Skeletal muscle satellite cell (primary cell): ENCODE measurements at regions not wholly inside any gene's neighbourhood (a gene's known extent, or its start where the extent isn't known, plus 50 kb on each side); places are given as distances from the start of the nearest gene placed in this dataset.
A peak's percentile ranks its signal among the peaks of the same experiment; 100 is the strongest.

Experiments
- H3K27me3 ChIP-seq: 2 replicates; pipeline ENCODE4 v1.7.0; 2013; ENCODE audit warnings: low read length; ENCODE audit not compliant: control insufficient read depth, insufficient read depth
- H3K36me3 ChIP-seq: 2 replicates; pipeline ENCODE4 v1.7.0; 2013; ENCODE audit warnings: mild to moderate bottlenecking, control low read depth, low read length; ENCODE audit not compliant: insufficient read depth
- H3K4me1 ChIP-seq: 2 replicates; pipeline ENCODE4 v1.7.0; 2013; ENCODE audit warnings: low read length; ENCODE audit not compliant: control insufficient read depth, insufficient read depth
- H3K4me2 ChIP-seq: 2 replicates; pipeline ENCODE4 v1.7.0; 2013; ENCODE audit warnings: mild to moderate bottlenecking, low read length
- H3K4me3 ChIP-seq: 2 replicates; pipeline ENCODE4 v1.7.0; 2013; ENCODE audit warnings: low read length
- H3K9ac ChIP-seq: 2 replicates; pipeline ENCODE4 v1.7.0; 2013; ENCODE audit warnings: mild to moderate bottlenecking, low read depth, low read length, moderate library complexity
- H3K9me3 ChIP-seq: replicated peaks from 2 replicates; pipeline ENCODE4 v1.7.0; 2013; ENCODE audit warnings: mild to moderate bottlenecking, control low read depth, low read length

DNA sequence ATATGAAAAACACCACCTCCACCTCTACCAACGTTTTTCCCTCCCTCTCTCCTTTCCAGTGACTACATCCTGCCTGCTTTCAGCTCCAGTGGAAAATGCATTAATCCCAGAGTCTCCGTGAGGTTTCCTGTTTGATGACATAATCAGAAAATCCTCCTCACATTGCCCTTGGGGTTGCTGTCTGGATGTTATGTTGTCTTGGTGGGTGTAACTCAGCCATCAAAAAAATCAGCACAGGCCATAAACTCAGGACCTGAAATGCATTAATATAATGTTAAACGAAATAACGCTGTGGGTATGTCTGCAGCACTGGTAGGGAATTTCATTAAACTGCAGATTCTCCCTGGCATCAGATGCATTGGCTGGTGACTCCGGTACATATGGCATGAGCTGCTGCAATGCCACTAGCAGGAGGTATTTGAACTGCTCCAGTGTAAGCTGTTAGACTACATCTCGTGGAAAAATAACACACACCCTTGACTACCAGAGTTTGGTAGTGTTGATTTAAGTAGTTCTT is 297.8 kb downstream of the PRL start:
- H3K4me3 ChIP-seq, result no peak overlapping the region
- no peaks in the 10 kb centered on the region for H3K9me3 ChIP-seq
- H3K27me3 ChIP-seq, result no peaks in the 10 kb centered on the region
- peak overlapping the region; percentile 62 for H3K4me2 ChIP-seq
- no peak overlapping the region for H3K9ac ChIP-seq
- no peaks in the 10 kb centered on the region for H3K36me3 ChIP-seq
- peaks cover 21% of the 10 kb centered on the region for H3K4me1 ChIP-seq

DNA sequence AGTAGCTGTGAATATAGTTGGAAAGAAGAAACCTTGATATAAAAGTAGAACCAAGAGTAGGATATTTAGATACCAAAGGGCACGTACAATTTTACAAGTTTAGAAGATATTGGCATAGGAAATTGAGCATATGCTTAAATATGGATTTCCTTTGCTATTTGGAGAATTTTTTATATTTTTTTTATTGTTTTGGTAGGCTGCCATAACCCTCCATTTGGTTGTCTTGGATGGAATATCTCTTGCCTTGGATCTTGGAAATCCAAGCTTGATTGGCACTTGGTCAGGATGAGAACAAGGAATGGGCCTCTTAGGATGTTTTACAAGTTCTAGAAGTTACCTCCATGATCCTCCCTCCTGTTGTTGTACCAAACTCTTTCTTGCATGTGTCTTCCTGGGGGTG is 297.1 kb downstream of the PRL start:
- Histone ChIP-seq H3K4me1 (peaks cover 21% of the 10 kb centered on the region), H3K36me3 (no peaks in the 10 kb centered on the region), H3K4me2 (no peak overlapping the region), H3K9me3 (no peaks in the 10 kb centered on the region), H3K27me3 (no peaks in the 10 kb centered on the region), H3K4me3 (no peak overlapping the region), H3K9ac (no peak overlapping the region)

DNA sequence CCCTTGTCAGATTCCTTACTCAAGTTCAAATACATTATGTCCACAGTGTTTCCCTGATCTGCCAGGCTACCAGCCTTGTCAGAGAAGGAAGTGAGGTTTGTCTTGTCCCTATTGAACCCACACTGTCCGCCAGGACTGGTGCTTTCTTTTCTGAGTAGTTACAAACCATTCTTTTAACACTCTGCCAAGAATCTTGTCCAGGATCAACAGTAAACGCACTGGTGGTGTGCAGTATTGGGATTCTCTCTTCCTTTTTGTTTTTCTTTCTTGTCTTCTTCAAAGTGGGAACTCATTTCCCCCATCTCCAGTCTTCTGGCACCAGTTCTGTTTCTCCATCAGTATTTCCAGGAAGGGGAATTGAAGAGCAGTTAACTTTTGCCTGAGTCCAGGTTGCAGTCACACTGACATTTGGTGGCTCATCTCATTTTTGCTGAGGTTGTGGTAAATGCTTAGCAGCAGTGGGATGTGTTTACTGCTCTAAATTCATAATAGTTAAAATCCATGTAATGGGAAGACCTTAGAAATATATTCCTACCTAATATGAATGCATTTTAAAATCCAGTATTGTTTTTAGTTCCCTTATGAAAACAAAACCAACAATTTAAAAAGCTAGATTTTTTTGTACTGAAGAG is 295.3 kb downstream of the PRL start:
- no peak overlapping the region for H3K9ac ChIP-seq
- H3K9me3 ChIP-seq, result no peaks in the 10 kb centered on the region
- no peak overlapping the region for H3K4me3 ChIP-seq
- H3K4me2 ChIP-seq, result no peak overlapping the region
- peaks cover 21% of the 10 kb centered on the region for H3K4me1 ChIP-seq
- no peaks in the 10 kb centered on the region for H3K36me3 ChIP-seq
- H3K27me3 ChIP-seq, result no peaks in the 10 kb centered on the region

GRCh38 chr6:22003287-22003686 is 293.5 kb downstream of the PRL start:
- no peaks in the 10 kb centered on the region for H3K9me3 ChIP-seq
- no peaks in the 10 kb centered on the region for H3K27me3 ChIP-seq
- peaks cover 12% of the 10 kb centered on the region for H3K4me1 ChIP-seq
- no peaks in the 10 kb centered on the region for H3K36me3 ChIP-seq
- H3K4me3 ChIP-seq, result no peak overlapping the region
- H3K9ac ChIP-seq, result no peak overlapping the region
- no peak overlapping the region for H3K4me2 ChIP-seq

GRCh38 chr6:22006795-22007194 is 290.0 kb downstream of the PRL start:
- Histone ChIP-seq H3K4me2 (no peak overlapping the region), H3K4me1 (no peaks in the 10 kb centered on the region), H3K9ac (no peak overlapping the region), H3K27me3 (no peaks in the 10 kb centered on the region), H3K4me3 (no peak overlapping the region), H3K36me3 (no peaks in the 10 kb centered on the region), H3K9me3 (no peaks in the 10 kb centered on the region)

- no peaks in the 10 kb centered on the region for H3K4me1 ChIP-seq
- no peaks in the 10 kb centered on the region for H3K36me3 ChIP-seq
- H3K4me2 ChIP-seq, result no peak overlapping the region
- no peak overlapping the region for H3K9ac ChIP-seq
- H3K9me3 ChIP-seq, result no peaks in the 10 kb centered on the region
- no peak overlapping the region for H3K4me3 ChIP-seq
- H3K27me3 ChIP-seq, result no peaks in the 10 kb centered on the region
These were observed 289.4 kb downstream of the PRL start for GRCh38 chr6:22007469-22007868.

DNA sequence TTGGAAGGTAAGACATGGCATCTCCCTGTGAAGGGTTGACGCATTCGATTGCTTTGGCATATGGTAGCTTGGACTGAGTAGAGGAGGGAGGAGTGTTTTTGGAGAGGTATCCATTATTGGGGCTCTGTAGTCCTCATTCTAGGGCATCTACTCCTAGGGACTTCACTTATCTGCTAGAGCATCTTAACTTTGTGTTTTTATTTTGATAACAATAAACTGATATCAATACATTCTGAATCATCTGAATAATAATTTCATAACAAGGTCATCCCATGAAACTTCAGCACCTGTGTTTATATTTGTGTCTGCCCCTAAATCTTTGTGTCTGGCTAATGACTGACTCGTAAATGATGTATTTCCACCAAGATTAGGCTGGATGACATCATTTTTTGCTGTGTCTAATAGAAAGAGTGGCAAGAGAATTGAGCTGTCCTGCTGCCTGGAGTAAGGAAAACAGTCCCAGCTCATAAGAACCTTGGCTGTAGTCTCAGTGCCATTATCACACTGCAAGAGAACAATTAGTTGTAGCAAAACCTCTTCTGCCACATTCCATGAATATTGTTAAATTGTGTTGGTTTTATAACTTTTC is 288.5 kb downstream of the PRL start:
- Histone ChIP-seq H3K36me3 (no peaks in the 10 kb centered on the region), H3K4me2 (no peak overlapping the region), H3K9ac (no peak overlapping the region), H3K27me3 (no peaks in the 10 kb centered on the region), H3K9me3 (no peaks in the 10 kb centered on the region), H3K4me3 (no peak overlapping the region), H3K4me1 (no peaks in the 10 kb centered on the region)

DNA sequence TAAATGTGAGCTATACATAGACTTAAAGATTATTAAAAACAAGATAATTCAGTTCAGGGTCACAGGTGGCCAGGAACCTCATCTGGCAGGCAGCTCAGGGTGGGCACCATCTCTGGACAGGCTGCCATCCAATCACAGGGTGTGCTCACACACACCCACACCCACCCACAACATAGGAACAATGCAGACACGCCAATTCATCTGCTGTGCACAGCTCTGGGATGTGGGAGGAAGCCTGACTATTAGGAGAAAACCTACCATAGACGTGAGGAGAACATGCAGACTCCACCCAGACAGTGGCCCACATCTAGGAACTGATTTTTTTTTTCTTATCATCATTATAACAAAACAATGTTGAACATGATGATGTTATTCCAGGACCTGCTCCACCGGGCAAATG is 286.7 kb downstream of the PRL start:
- no peaks in the 10 kb centered on the region for H3K27me3 ChIP-seq
- H3K9me3 ChIP-seq, result no peaks in the 10 kb centered on the region
- no peak overlapping the region for H3K9ac ChIP-seq
- H3K4me2 ChIP-seq, result no peak overlapping the region
- H3K36me3 ChIP-seq, result no peaks in the 10 kb centered on the region
- H3K4me3 ChIP-seq, result no peak overlapping the region
- no peaks in the 10 kb centered on the region for H3K4me1 ChIP-seq

- H3K4me1 ChIP-seq, result no peaks in the 10 kb centered on the region
- no peaks in the 10 kb centered on the region for H3K36me3 ChIP-seq
- no peak overlapping the region for H3K4me3 ChIP-seq
- no peaks in the 10 kb centered on the region for H3K9me3 ChIP-seq
- no peaks in the 10 kb centered on the region for H3K27me3 ChIP-seq
- H3K9ac ChIP-seq, result no peak overlapping the region
- no peak overlapping the region for H3K4me2 ChIP-seq
These were observed 281.6 kb downstream of the PRL start for GRCh38 chr6:22015216-22015615.

- H3K4me3 ChIP-seq, result no peak overlapping the region
- no peaks in the 10 kb centered on the region for H3K36me3 ChIP-seq
- H3K27me3 ChIP-seq, result no peaks in the 10 kb centered on the region
- no peak overlapping the region for H3K4me2 ChIP-seq
- H3K4me1 ChIP-seq, result no peaks in the 10 kb centered on the region
- no peaks in the 10 kb centered on the region for H3K9me3 ChIP-seq
- no peak overlapping the region for H3K9ac ChIP-seq
These were observed 280.9 kb downstream of the PRL start for GRCh38 chr6:22015944-22016343.

DNA sequence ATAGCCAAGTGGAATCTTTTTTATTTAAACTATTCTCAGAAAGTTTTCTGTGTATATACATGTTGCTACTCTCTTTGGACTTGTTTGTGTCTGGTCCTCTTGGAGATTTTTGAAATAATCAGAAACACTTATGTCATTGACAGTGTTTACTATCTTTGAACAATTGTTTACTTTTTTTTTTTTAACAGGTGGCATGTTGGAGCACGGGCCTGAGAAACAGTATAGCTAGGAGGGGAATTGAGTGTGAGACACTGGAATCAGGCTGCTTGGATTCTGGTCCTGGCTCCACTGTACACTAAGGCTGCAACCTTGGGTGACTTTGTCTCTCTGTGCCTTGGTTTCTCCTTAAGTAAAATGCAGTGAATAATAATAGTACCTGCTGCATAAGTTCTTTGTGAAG is 279.6 kb downstream of the PRL start:
- no peak overlapping the region for H3K4me3 ChIP-seq
- H3K27me3 ChIP-seq, result no peaks in the 10 kb centered on the region
- H3K9ac ChIP-seq, result no peak overlapping the region
- no peaks in the 10 kb centered on the region for H3K36me3 ChIP-seq
- H3K4me1 ChIP-seq, result no peaks in the 10 kb centered on the region
- H3K4me2 ChIP-seq, result no peak overlapping the region
- no peaks in the 10 kb centered on the region for H3K9me3 ChIP-seq

DNA sequence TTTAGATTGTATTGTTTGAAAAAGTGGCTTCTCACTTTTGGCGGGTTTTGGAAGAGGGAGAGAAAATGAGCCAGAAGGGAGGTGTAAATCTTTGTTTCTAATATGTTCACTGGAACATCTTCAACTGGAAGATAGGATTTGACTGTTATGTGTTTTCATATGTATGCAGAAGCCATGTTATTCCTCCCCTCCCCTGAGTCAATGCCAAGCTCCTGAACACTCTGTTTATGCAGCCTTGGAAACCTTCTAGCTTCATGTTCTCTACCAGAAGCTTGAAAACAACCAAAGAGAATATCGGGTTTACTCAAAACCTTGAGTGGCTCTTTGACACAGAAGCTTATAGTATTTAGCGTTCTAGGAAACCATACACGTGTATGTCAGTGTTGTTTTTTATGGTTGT is 279.1 kb downstream of the PRL start:
- Histone ChIP-seq H3K9me3 (no peaks in the 10 kb centered on the region), H3K27me3 (no peaks in the 10 kb centered on the region), H3K4me3 (no peak overlapping the region), H3K4me1 (no peaks in the 10 kb centered on the region), H3K36me3 (no peaks in the 10 kb centered on the region), H3K9ac (no peak overlapping the region), H3K4me2 (no peak overlapping the region)
